ENCODE measurements at regions not wholly inside any gene's neighbourhood (a gene's known extent, or its start where the extent isn't known, plus 50 kb on each side); places are given as distances from the start of the nearest gene placed in this dataset.

GRCh38 chr2:3130889-3131635 is 246.6 kb downstream of the EIPR1 start:
- TF ChIP-seq HNF4A (conservative IDR thresholded peaks at IDR 0.05) (no peak), EGR1 (IDR thresholded peaks at IDR 0.05; ENCODE audit: low read depth in 2 of 2) (no peak), FOXA1 (IDR thresholded peaks at IDR 0.05) (no peak), MAX (IDR thresholded peaks at IDR 0.05) (no peak), SP1 (IDR thresholded peaks at IDR 0.05) (no peak), RAD21 (IDR thresholded peaks at IDR 0.05) (no peak), TAF1 (conservative IDR thresholded peaks at IDR 0.05) (no peak), NR2F2 (IDR thresholded peaks at IDR 0.05) (no peak), RXRA (IDR thresholded peaks at IDR 0.05) (no peak), GABPA (IDR thresholded peaks at IDR 0.05 in 1 of 2, conservative IDR thresholded peaks at IDR 0.05 in 1 of 2) (no peak), FOXA2 (IDR thresholded peaks at IDR 0.05) (no peak), CTCF (IDR thresholded peaks at IDR 0.05; ENCODE audit: low read depth, low read length, missing input control) (no peak), ATF3 (IDR thresholded peaks at IDR 0.05) (no peak), JUND (IDR thresholded peaks at IDR 0.05) (no peak), YY1 (IDR thresholded peaks at IDR 0.05) (no peak), HNF4G (IDR thresholded peaks at IDR 0.05) (no peak)
- TF ChIP-seq, protein P1, sequence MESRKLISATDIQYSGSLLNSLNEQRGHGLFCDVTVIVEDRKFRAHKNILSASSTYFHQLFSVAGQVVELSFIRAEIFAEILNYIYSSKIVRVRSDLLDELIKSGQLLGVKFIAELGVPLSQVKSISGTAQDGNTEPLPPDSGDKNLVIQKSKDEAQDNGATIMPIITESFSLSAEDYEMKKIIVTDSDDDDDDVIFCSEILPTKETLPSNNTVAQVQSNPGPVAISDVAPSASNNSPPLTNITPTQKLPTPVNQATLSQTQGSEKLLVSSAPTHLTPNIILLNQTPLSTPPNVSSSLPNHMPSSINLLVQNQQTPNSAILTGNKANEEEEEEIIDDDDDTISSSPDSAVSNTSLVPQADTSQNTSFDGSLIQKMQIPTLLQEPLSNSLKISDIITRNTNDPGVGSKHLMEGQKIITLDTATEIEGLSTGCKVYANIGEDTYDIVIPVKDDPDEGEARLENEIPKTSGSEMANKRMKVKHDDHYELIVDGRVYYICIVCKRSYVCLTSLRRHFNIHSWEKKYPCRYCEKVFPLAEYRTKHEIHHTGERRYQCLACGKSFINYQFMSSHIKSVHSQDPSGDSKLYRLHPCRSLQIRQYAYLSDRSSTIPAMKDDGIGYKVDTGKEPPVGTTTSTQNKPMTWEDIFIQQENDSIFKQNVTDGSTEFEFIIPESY (IDR thresholded peaks at IDR 0.05): no peak
- TF ChIP-seq, protein P2, sequence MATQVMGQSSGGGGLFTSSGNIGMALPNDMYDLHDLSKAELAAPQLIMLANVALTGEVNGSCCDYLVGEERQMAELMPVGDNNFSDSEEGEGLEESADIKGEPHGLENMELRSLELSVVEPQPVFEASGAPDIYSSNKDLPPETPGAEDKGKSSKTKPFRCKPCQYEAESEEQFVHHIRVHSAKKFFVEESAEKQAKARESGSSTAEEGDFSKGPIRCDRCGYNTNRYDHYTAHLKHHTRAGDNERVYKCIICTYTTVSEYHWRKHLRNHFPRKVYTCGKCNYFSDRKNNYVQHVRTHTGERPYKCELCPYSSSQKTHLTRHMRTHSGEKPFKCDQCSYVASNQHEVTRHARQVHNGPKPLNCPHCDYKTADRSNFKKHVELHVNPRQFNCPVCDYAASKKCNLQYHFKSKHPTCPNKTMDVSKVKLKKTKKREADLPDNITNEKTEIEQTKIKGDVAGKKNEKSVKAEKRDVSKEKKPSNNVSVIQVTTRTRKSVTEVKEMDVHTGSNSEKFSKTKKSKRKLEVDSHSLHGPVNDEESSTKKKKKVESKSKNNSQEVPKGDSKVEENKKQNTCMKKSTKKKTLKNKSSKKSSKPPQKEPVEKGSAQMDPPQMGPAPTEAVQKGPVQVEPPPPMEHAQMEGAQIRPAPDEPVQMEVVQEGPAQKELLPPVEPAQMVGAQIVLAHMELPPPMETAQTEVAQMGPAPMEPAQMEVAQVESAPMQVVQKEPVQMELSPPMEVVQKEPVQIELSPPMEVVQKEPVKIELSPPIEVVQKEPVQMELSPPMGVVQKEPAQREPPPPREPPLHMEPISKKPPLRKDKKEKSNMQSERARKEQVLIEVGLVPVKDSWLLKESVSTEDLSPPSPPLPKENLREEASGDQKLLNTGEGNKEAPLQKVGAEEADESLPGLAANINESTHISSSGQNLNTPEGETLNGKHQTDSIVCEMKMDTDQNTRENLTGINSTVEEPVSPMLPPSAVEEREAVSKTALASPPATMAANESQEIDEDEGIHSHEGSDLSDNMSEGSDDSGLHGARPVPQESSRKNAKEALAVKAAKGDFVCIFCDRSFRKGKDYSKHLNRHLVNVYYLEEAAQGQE (IDR thresholded peaks at IDR 0.05): no peak
- Histone ChIP-seq H3K27me3 (ENCODE audit: control insufficient read depth in 4 of 4, insufficient read depth in 4 of 4, low read length in 3 of 4) (no peaks in the 10 kb centered on the region), H3K4me1 (ENCODE audit: control insufficient read depth in 4 of 4, insufficient read depth in 4 of 4, low read length in 3 of 4) (no peaks in the 10 kb centered on the region), H3K4me3 (ENCODE audit: low read depth in 1 of 3, low read length in 3 of 3) (no peak overlapping the region), H3K27ac (ENCODE audit: low read depth in 1 of 2, low read length in 2 of 2) (no peak overlapping the region), H3K9ac (ENCODE audit: low read depth in 1 of 2, low read length in 2 of 2) (no peak overlapping the region), H3K9me3 (ENCODE audit: control insufficient read depth in 4 of 4, low read length in 3 of 4) (peaks cover 0 to 6% (median 4%) of the 10 kb centered on the region in 4 donors), H3K36me3 (ENCODE audit: control insufficient read depth in 4 of 4, insufficient read depth in 3 of 4, low read depth in 1 of 4, low read length in 3 of 4) (no peaks in the 10 kb centered on the region)
- 69% methylated on average over 19 of the region's 19 CpGs for whole genome bisulfite sequencing
- DNase-seq (ENCODE audit: low spot score): no peak

Data from liver (tissue), 8 donors.